OCI-LY7 (cell line): ENCODE measurements at regions not wholly inside any gene's neighbourhood (a gene's known extent, or its start where the extent isn't known, plus 50 kb on each side); places are given as distances from the start of the nearest gene placed in this dataset.

ENCODE experiments used
- BruUV-seq: library from RNA; stranded (reverse); fragments of 400-500 nt; replicated peaks from 2 replicates; lab custom pipeline; 2021; lab: Mats Ljungman, UMichigan
- CTCF ChIA-PET: fragments of 300-600 bp; sonication (Branson Sonifier 250); formaldehyde crosslinking; loops from one replicate; lab custom pipeline; 2022; ENCODE audit warnings: antibody characterized with exemption; ENCODE audit not compliant: unreplicated experiment; lab: Charles Lee
- POLR2A ChIA-PET: fragments of 300-600 bp; sonication (Branson Sonifier 250); formaldehyde crosslinking; loops from one replicate; lab custom pipeline; 2022; ENCODE audit warnings: antibody characterized with exemption; lab: Charles Lee
- DNase-seq: peaks from one replicate; pipeline ENCODE4 v3.0.0-alpha.2; 2015; ENCODE audit warnings: low spot score
- H2AFZ ChIP-seq: fragments of 200-600 bp; sonication (generic), shearing (Covaris generic); 2 replicates; pipeline ENCODE4 v1.6.1; 2014; ENCODE audit warnings: mild to moderate bottlenecking, antibody characterized with exemption, low read length, moderate library complexity
- H3K27ac ChIP-seq: fragments of 200-600 bp; sonication (generic); 2 replicates; pipeline ENCODE4 v1.5.1; 2014; ENCODE audit warnings: mixed run types, low read depth, mild to moderate bottlenecking, moderate library complexity, low read length, inconsistent platforms; ENCODE audit not compliant: poor library complexity, severe bottlenecking
- H3K36me3 ChIP-seq: fragments of 200-600 bp; sonication (generic); 2 replicates; pipeline ENCODE4 v1.6.1; 2014; ENCODE audit warnings: mild to moderate bottlenecking, antibody characterized with exemption, low read length, moderate library complexity, mixed read lengths; ENCODE audit not compliant: insufficient read depth
- H3K4me1 ChIP-seq: fragments of 200-600 bp; sonication (generic); 2 replicates; pipeline ENCODE4 v1.5.1; 2014; ENCODE audit warnings: mild to moderate bottlenecking, low read length; ENCODE audit not compliant: insufficient read depth, poor library complexity, severe bottlenecking
- H3K4me2 ChIP-seq: fragments of 200-600 bp; sonication (generic); 2 replicates; pipeline ENCODE4 v1.6.1; 2014; ENCODE audit warnings: mild to moderate bottlenecking, low read length
- H3K4me3 ChIP-seq: fragments of 200-600 bp; sonication (generic); 2 replicates; pipeline ENCODE4 v1.5.1; 2014; ENCODE audit warnings: mild to moderate bottlenecking, low read depth, low read length; ENCODE audit not compliant: poor library complexity, severe bottlenecking
- H3K79me2 ChIP-seq: fragments of 200-600 bp; sonication (generic); 2 replicates; pipeline ENCODE4 v1.6.1; 2016; ENCODE audit warnings: low read depth, mild to moderate bottlenecking, low read length, moderate library complexity, mixed read lengths; ENCODE audit not compliant: insufficient read depth
- H3K9me2 ChIP-seq: fragments of 200-600 bp; sonication (generic); 2 replicates; pipeline ENCODE4 v1.6.1; 2016; ENCODE audit warnings: mild to moderate bottlenecking, low read length, mixed read lengths; ENCODE audit not compliant: insufficient read depth
- H3K9me3 ChIP-seq: fragments of 200-600 bp; sonication (generic); 2 replicates; pipeline ENCODE4 v1.6.1; 2014; ENCODE audit warnings: mild to moderate bottlenecking, mixed run types, low read length, mixed read lengths
- H4K20me1 ChIP-seq: fragments of 200-600 bp; sonication (generic); 2 replicates; pipeline ENCODE4 v1.6.1; 2014; ENCODE audit warnings: mild to moderate bottlenecking, antibody characterized with exemption, low read length, moderate library complexity, mixed read lengths; ENCODE audit not compliant: insufficient read depth
- EZH2phosphoT487 ChIP-seq: fragments of 200-600 bp; sonication (generic); IDR thresholded peaks from 2 replicates; pipeline ENCODE4 v1.6.1; 2018; ENCODE audit warnings: low read depth, borderline replicate concordance, mild to moderate bottlenecking, mixed run types, antibody characterized with exemption, low read length, moderate library complexity, mixed read lengths
- intact Hi-C: fragments of 100-400 bp; cut with micrococcal nuclease; formaldehyde crosslinking; loops from one replicate; pipeline ENCODE4 v1.10.0; 2022; ENCODE audit not compliant: unreplicated experiment
- TF ChIP-seq, protein P1 (sequence below): fragments of 200-600 bp; sonication (generic); conservative IDR thresholded peaks from 2 replicates; pipeline ENCODE4 v1.5.1; 2014; ENCODE audit warnings: mild to moderate bottlenecking, antibody characterized with exemption, low read length, moderate library complexity, mixed read lengths

DNA sequence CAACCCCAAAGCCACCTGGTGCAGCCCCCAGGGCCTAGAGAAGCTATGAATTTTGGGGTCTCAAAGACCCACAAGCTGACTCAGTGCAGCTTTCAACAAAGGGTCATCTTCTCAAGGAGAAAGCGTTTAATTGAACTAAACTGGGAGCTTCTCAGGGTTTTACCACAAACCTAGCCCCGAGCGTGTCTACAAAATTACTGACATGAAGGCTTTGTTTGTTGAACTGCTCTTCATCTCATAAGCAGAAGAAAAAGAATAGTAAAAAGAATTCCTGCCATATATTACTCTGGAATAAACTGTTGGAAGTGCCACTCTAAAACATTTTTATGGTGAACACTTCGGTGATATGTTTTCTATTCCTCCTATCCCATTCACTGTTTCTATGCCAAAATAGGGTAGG lies 50.8 kb upstream of the INCENP start:
- intact Hi-C loops, result no loop called here
- H3K79me2 ChIP-seq, result no peaks in the 10 kb centered on the region
- H3K27ac ChIP-seq, result no peak overlapping the region
- H4K20me1 ChIP-seq, result no peaks in the 10 kb centered on the region
- POLR2A ChIA-PET, result no interaction called here
- no peak for DNase-seq
- H2AFZ ChIP-seq, result no peak overlapping the region
- BruUV-seq, result no TSS peak
- no peak overlapping the region for H3K4me3 ChIP-seq
- H3K9me2 ChIP-seq, result no peaks in the 10 kb centered on the region
- H3K36me3 ChIP-seq, result no peaks in the 10 kb centered on the region
- H3K4me1 ChIP-seq, result no peaks in the 10 kb centered on the region
- CTCF ChIA-PET, result interaction anchor here (0.5 kb wide), 1 partner anchor 128 kb away, joined by 3 read pairs; no protein-coding TSS in a partner anchor
- H3K4me2 ChIP-seq, result no peak overlapping the region
- no peaks in the 10 kb centered on the region for H3K9me3 ChIP-seq
- TF ChIP-seq, protein P1, sequence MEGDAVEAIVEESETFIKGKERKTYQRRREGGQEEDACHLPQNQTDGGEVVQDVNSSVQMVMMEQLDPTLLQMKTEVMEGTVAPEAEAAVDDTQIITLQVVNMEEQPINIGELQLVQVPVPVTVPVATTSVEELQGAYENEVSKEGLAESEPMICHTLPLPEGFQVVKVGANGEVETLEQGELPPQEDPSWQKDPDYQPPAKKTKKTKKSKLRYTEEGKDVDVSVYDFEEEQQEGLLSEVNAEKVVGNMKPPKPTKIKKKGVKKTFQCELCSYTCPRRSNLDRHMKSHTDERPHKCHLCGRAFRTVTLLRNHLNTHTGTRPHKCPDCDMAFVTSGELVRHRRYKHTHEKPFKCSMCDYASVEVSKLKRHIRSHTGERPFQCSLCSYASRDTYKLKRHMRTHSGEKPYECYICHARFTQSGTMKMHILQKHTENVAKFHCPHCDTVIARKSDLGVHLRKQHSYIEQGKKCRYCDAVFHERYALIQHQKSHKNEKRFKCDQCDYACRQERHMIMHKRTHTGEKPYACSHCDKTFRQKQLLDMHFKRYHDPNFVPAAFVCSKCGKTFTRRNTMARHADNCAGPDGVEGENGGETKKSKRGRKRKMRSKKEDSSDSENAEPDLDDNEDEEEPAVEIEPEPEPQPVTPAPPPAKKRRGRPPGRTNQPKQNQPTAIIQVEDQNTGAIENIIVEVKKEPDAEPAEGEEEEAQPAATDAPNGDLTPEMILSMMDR, result no peak
- TF ChIP-seq EZH2phosphoT487, result no peak

DNA sequence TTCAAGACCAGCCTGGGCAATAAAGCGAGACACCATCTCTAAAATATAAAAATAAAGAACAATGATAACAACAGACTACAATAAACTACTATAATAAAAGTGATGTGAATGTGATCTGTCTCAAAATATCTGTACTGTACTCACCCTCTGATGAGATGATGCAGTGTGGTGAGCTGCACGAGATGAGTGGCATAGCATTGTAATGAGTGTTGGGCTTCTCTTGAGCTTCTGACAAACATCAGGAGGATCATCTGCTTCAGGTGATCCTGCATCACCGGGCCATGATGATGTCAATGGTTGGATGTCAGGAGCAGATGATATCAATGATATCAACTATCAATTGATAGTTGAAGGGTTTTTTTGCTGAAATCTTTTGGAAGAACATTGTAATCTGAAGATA lies 52.4 kb upstream of the INCENP start:
- ChIA-PET CTCF (no interaction called here), POLR2A (no interaction called here)
- no peak for DNase-seq
- Histone ChIP-seq H3K9me3 (no peaks in the 10 kb centered on the region), H4K20me1 (no peaks in the 10 kb centered on the region), H3K79me2 (no peaks in the 10 kb centered on the region), H3K4me3 (no peak overlapping the region), H2AFZ (no peak overlapping the region), H3K4me2 (no peak overlapping the region), H3K27ac (no peak overlapping the region), H3K4me1 (no peaks in the 10 kb centered on the region), H3K36me3 (no peaks in the 10 kb centered on the region), H3K9me2 (no peaks in the 10 kb centered on the region)
- intact Hi-C loops, result no loop called here
- TF ChIP-seq, protein P1, result no peak
- no TSS peak for BruUV-seq

DNA sequence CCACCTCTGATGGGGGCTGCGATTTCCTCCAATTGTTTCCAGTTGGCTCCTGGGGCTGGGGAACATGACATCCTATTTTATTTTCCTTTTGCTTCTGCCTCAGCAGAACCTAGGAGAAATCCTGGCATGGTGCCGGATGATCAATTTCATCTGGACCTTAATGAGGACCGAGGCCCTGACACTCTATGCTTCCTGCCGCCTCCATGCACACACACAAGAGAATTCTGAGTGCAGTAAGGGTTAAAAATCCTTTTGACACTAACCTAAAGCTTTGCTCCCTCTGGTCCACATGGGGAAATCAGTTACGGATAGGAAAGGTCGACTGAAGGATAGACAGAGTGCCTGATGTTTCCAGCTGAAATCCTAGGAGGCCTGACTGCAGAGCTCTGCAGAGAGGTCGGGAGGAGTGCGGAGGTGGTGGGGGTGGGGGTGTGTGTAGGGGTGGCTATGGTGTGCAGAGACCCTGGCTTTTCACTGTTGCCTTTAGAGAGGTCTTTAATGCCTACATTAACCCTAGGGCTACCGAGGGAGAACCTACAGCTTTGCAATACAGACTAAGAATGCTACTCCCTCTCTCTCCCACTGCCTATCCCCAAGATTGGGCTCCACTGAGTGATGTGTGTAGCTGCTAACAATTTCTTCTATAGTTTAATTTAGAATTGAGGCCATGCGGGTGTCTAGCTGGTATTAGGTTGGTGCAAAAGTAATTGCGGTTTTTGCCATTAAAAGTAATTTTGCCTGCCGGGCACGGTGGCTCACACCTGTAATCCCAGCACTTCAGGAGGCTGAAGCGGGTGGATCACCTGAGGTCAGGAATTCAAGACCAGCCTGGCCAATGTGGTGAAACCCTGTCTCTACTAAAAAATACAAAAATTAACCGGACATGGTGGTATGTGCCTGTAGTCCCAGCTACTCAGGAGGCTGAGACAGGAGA lies 53.6 kb upstream of the INCENP start:
- Histone ChIP-seq H4K20me1 (no peaks in the 10 kb centered on the region), H2AFZ (no peak overlapping the region), H3K9me3 (no peaks in the 10 kb centered on the region), H3K4me2 (no peak overlapping the region), H3K79me2 (no peaks in the 10 kb centered on the region), H3K9me2 (no peaks in the 10 kb centered on the region), H3K27ac (no peak overlapping the region), H3K36me3 (no peaks in the 10 kb centered on the region), H3K4me1 (no peaks in the 10 kb centered on the region), H3K4me3 (no peak overlapping the region)
- DNase-seq, result no peak
- TF ChIP-seq, protein P1, result no peak
- no peak for TF ChIP-seq EZH2phosphoT487
- intact Hi-C loops, result no loop called here
- POLR2A ChIA-PET, result interaction anchor here (0.6 kb wide), 1 partner anchor 11 kb away, joined by 3 read pairs; no protein-coding TSS in a partner anchor
- no TSS peak for BruUV-seq
- CTCF ChIA-PET, result no interaction called here
